ENCODE measurements at regions not wholly inside any gene's neighbourhood (a gene's known extent, or its start where the extent isn't known, plus 50 kb on each side); places are given as distances from the start of the nearest gene placed in this dataset.

- DNase-seq (ENCODE audit: low read depth) = no peak
- TF ChIP-seq, protein P1, sequence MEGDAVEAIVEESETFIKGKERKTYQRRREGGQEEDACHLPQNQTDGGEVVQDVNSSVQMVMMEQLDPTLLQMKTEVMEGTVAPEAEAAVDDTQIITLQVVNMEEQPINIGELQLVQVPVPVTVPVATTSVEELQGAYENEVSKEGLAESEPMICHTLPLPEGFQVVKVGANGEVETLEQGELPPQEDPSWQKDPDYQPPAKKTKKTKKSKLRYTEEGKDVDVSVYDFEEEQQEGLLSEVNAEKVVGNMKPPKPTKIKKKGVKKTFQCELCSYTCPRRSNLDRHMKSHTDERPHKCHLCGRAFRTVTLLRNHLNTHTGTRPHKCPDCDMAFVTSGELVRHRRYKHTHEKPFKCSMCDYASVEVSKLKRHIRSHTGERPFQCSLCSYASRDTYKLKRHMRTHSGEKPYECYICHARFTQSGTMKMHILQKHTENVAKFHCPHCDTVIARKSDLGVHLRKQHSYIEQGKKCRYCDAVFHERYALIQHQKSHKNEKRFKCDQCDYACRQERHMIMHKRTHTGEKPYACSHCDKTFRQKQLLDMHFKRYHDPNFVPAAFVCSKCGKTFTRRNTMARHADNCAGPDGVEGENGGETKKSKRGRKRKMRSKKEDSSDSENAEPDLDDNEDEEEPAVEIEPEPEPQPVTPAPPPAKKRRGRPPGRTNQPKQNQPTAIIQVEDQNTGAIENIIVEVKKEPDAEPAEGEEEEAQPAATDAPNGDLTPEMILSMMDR (conservative IDR thresholded peaks at IDR 0.05; ENCODE audit: control insufficient read depth, insufficient read depth, low read depth, low read length) = no peak
- no peak overlapping the region for H3K4me3 ChIP-seq (ENCODE audit: control insufficient read depth, low read depth, low read length)
These were observed 665.7 kb upstream of the SLC10A2 start for GRCh38 chr13:103731959-103732358.

GRCh38 chr13:103730407-103730806, 664.2 kb upstream of the SLC10A2 start:
- DNase-seq (ENCODE audit: low read depth) = no peak
- H3K4me3 ChIP-seq (ENCODE audit: control insufficient read depth, low read depth, low read length) = no peak overlapping the region
- TF ChIP-seq, protein P1 (conservative IDR thresholded peaks at IDR 0.05; ENCODE audit: control insufficient read depth, insufficient read depth, low read depth, low read length) = no peak

DNA sequence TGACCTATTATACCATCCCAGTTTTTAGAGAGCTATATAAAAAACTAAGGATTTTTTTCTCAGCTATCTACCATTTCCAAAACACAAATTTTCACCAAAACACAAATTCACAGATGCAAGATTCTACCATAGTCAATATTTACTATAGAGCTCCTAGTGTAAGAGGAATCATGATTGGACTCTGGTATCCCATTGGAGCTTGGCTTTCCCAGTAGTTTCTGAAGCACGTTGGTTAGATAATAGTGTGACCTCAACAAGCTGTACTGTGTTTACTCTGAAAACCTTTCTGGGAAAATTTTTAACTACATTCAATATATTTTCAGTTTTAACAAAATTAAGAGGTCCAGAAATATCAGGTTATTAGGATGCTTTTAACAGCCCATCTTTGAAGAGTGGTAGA, 660.6 kb upstream of the SLC10A2 start:
- TF ChIP-seq, protein P1 (conservative IDR thresholded peaks at IDR 0.05; ENCODE audit: control insufficient read depth, insufficient read depth, low read depth, low read length) = no peak

DNA sequence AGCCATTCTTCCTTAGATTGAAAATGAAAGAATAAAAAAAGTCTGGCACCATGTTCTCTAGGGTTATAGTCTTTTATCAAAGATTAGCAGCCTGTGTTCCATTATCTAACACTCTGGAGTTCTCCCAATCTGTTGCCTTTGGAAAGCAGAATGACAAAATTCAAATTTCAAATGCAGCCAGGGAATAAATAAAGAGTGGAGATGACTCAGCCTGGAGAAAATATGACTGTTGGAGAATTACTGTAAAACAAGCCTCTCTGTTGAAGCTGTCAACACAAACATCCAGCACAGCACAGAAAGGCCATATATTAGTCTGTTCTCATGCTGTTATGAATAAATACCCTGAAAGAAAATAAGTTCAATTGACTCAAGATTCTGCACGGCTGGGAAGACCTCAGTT, 650.5 kb upstream of the SLC10A2 start:
- H3K4me3 ChIP-seq (ENCODE audit: control insufficient read depth, low read depth, low read length) = no peak overlapping the region
- TF ChIP-seq, protein P1 (conservative IDR thresholded peaks at IDR 0.05; ENCODE audit: control insufficient read depth, insufficient read depth, low read depth, low read length) = no peak
- DNase-seq (ENCODE audit: low read depth) = no peak

More for the DNA sequence above, 660.6 kb upstream of the SLC10A2 start:
- no peak for DNase-seq (ENCODE audit: low read depth)
- no peak overlapping the region for H3K4me3 ChIP-seq (ENCODE audit: control insufficient read depth, low read depth, low read length)

- no peak overlapping the region for H3K4me3 ChIP-seq (ENCODE audit: control insufficient read depth, low read depth, low read length)
- TF ChIP-seq, protein P1 (conservative IDR thresholded peaks at IDR 0.05; ENCODE audit: control insufficient read depth, insufficient read depth, low read depth, low read length) = no peak
- DNase-seq (ENCODE audit: low read depth) = no peak
These were observed 649.1 kb upstream of the SLC10A2 start for GRCh38 chr13:103715335-103715734.

DNA sequence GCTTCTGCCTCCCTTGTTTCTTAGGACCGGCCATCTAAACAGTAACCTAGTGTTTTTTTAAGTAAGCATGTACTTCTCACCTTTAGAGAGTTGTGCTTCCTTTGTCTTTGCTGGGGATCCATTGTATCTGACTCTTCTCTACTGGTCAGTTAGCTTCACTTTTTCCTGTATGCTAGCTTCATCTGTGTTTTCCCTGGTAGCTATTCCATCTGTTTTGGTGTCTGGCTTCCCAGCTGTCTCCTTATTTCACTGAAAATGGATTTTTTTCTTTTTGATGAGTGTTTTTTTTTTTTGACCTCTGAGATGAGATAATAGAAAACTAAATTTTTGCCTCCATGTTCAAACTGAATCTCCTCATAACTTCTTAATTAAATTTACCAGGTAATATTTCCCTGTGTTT, 637.0 kb upstream of the SLC10A2 start:
- no peak overlapping the region for H3K4me3 ChIP-seq (ENCODE audit: control insufficient read depth, low read depth, low read length)
- TF ChIP-seq, protein P1 (conservative IDR thresholded peaks at IDR 0.05; ENCODE audit: control insufficient read depth, insufficient read depth, low read depth, low read length) = no peak
- no peak for DNase-seq (ENCODE audit: low read depth)

DNA sequence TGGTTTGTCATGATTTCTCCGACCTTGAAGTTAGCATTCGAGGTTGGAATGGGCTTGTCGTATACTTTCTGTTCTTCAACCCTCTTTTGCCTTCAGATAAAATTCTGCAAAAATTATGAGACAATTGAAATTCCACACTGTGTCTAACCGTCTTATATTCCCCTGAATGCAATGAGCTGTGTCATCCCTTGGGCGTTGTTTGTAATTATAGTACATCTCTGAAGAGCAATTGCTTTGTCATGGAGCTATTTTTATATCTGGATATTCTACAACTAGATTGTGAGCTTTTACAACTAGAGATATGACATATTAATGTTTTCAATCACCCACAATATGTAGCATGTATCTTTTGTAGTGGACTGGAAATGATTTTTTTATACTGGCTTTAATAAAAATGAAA, 631.8 kb upstream of the SLC10A2 start:
- H3K4me3 ChIP-seq (ENCODE audit: control insufficient read depth, low read depth, low read length) = no peak overlapping the region
- TF ChIP-seq, protein P1 (conservative IDR thresholded peaks at IDR 0.05; ENCODE audit: control insufficient read depth, insufficient read depth, low read depth, low read length) = no peak
- DNase-seq (ENCODE audit: low read depth) = no peak
